ENCODE measurements at regions not wholly inside any gene's neighbourhood (a gene's known extent, or its start where the extent isn't known, plus 50 kb on each side); places are given as distances from the start of the nearest gene placed in this dataset.

GRCh38 chr12:77167801-77168200 is 102.4 kb upstream of the E2F7 start:
- no TSS peak for BruUV-seq (replicated peaks)
- H3K27ac Mint-ChIP-seq (ENCODE audit: unreplicated experiment) = no peak overlapping the region
- H3K36me3 Mint-ChIP-seq (ENCODE audit: insufficient read depth, unreplicated experiment) = no peaks in the 10 kb centered on the region
- intact Hi-C loops (cut with micrococcal nuclease; ENCODE audit: unreplicated experiment) = no loop called here
- no peaks in the 10 kb centered on the region for H3K4me1 Mint-ChIP-seq (ENCODE audit: low read depth, unreplicated experiment)
- peaks cover 15% of the 10 kb centered on the region for H3K27me3 Mint-ChIP-seq (ENCODE audit: unreplicated experiment)
- H3K9me3 Mint-ChIP-seq (ENCODE audit: low read depth, unreplicated experiment) = no peaks in the 10 kb centered on the region
- no peak for TF ChIP-seq CTCF (IDR thresholded peaks at IDR 0.05; ENCODE audit: unreplicated experiment)
- no peak overlapping the region for H3K4me3 Mint-ChIP-seq (ENCODE audit: low read depth, unreplicated experiment)
- CTCF ChIA-PET = no interaction called here
- no peak for DNase-seq

- peaks cover 15% of the 10 kb centered on the region for H3K27me3 Mint-ChIP-seq (ENCODE audit: unreplicated experiment)
- no peaks in the 10 kb centered on the region for H3K4me1 Mint-ChIP-seq (ENCODE audit: low read depth, unreplicated experiment)
- no peak for TF ChIP-seq CTCF (IDR thresholded peaks at IDR 0.05; ENCODE audit: unreplicated experiment)
- CTCF ChIA-PET = no interaction called here
- no peak for DNase-seq
- no peaks in the 10 kb centered on the region for H3K9me3 Mint-ChIP-seq (ENCODE audit: low read depth, unreplicated experiment)
- H3K36me3 Mint-ChIP-seq (ENCODE audit: insufficient read depth, unreplicated experiment) = no peaks in the 10 kb centered on the region
- no peak overlapping the region for H3K27ac Mint-ChIP-seq (ENCODE audit: unreplicated experiment)
- intact Hi-C loops (cut with micrococcal nuclease; ENCODE audit: unreplicated experiment) = no loop called here
- no TSS peak for BruUV-seq (replicated peaks)
- no peak overlapping the region for H3K4me3 Mint-ChIP-seq (ENCODE audit: low read depth, unreplicated experiment)
Observed at GRCh38 chr12:77166696-77167095, 101.3 kb upstream of the E2F7 start.

GRCh38 chr12:77163074-77164038 is 98.0 kb upstream of the E2F7 start:
- intact Hi-C loops (cut with micrococcal nuclease; ENCODE audit: unreplicated experiment) = no loop called here
- H3K27ac Mint-ChIP-seq (ENCODE audit: unreplicated experiment) = no peak overlapping the region
- TF ChIP-seq CTCF (IDR thresholded peaks at IDR 0.05; ENCODE audit: unreplicated experiment) = no peak

GRCh38 chr12:77161944-77162343 is 96.6 kb upstream of the E2F7 start:
- TF ChIP-seq CTCF (IDR thresholded peaks at IDR 0.05; ENCODE audit: unreplicated experiment) = no peak
- CTCF ChIA-PET = no interaction called here
- Mint-ChIP-seq H3K4me3 (ENCODE audit: low read depth, unreplicated experiment) (no peak overlapping the region), H3K27ac (ENCODE audit: unreplicated experiment) (no peak overlapping the region), H3K36me3 (ENCODE audit: insufficient read depth, unreplicated experiment) (no peaks in the 10 kb centered on the region), H3K27me3 (ENCODE audit: unreplicated experiment) (no peaks in the 10 kb centered on the region), H3K9me3 (ENCODE audit: low read depth, unreplicated experiment) (no peaks in the 10 kb centered on the region), H3K4me1 (ENCODE audit: low read depth, unreplicated experiment) (no peaks in the 10 kb centered on the region)
- DNase-seq = no peak
- intact Hi-C loops (cut with micrococcal nuclease; ENCODE audit: unreplicated experiment) = no loop called here
- BruUV-seq (replicated peaks) = no TSS peak

More at GRCh38 chr12:77163074-77164038, 98.0 kb upstream of the E2F7 start:
- BruUV-seq (replicated peaks) = no TSS peak
- no peaks in the 10 kb centered on the region for H3K4me1 Mint-ChIP-seq (ENCODE audit: low read depth, unreplicated experiment)
- no peaks in the 10 kb centered on the region for H3K27me3 Mint-ChIP-seq (ENCODE audit: unreplicated experiment)
- no peaks in the 10 kb centered on the region for H3K36me3 Mint-ChIP-seq (ENCODE audit: insufficient read depth, unreplicated experiment)
- H3K9me3 Mint-ChIP-seq (ENCODE audit: low read depth, unreplicated experiment) = no peaks in the 10 kb centered on the region
- CTCF ChIA-PET = no interaction called here
- H3K4me3 Mint-ChIP-seq (ENCODE audit: low read depth, unreplicated experiment) = no peak overlapping the region
- no peak for DNase-seq
